ENCODE measurements at regions not wholly inside any gene's neighbourhood (a gene's known extent, or its start where the extent isn't known, plus 50 kb on each side); places are given as distances from the start of the nearest gene placed in this dataset.

DNA sequence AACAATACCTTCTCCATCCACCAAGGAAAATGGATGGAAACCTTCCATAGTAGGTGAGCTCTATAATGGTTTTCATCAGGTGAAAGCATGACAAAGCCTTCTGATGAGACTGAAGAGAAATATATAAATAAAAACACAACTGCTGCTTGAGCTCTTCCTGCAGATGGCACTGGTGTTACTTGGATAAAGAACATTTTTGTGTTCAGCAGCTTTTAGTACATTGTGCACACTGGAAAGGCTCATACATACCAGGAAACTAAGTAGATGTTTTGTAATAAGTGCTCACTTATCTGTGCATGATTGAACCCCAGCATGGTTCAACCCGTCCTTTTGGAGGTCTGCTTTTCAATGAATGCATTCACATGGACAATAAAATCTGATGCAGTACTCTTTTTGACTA is 357.3 kb upstream of the MIS18BP1 start:
- TF ChIP-seq OSR1 (CRISPR knock-in tag; IDR thresholded peaks at IDR 0.05) (no peak), SNAI2 (CRISPR knock-in tag; IDR thresholded peaks at IDR 0.05) (no peak), ZFP30 (CRISPR knock-in tag; IDR thresholded peaks at IDR 0.05) (no peak), ZFP3 (CRISPR knock-in tag; IDR thresholded peaks at IDR 0.05) (no peak), PPARA (CRISPR knock-in tag; IDR thresholded peaks at IDR 0.05; ENCODE audit: borderline replicate concordance) (no peak), RARB (CRISPR knock-in tag; IDR thresholded peaks at IDR 0.05) (no peak)
- TF ChIP-seq, protein P1, sequence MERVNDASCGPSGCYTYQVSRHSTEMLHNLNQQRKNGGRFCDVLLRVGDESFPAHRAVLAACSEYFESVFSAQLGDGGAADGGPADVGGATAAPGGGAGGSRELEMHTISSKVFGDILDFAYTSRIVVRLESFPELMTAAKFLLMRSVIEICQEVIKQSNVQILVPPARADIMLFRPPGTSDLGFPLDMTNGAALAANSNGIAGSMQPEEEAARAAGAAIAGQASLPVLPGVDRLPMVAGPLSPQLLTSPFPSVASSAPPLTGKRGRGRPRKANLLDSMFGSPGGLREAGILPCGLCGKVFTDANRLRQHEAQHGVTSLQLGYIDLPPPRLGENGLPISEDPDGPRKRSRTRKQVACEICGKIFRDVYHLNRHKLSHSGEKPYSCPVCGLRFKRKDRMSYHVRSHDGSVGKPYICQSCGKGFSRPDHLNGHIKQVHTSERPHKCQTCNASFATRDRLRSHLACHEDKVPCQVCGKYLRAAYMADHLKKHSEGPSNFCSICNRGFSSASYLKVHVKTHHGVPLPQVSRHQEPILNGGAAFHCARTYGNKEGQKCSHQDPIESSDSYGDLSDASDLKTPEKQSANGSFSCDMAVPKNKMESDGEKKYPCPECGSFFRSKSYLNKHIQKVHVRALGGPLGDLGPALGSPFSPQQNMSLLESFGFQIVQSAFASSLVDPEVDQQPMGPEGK (CRISPR knock-in tag; IDR thresholded peaks at IDR 0.05; ENCODE audit: borderline replicate concordance), result no peak
- TF ChIP-seq, protein P2, sequence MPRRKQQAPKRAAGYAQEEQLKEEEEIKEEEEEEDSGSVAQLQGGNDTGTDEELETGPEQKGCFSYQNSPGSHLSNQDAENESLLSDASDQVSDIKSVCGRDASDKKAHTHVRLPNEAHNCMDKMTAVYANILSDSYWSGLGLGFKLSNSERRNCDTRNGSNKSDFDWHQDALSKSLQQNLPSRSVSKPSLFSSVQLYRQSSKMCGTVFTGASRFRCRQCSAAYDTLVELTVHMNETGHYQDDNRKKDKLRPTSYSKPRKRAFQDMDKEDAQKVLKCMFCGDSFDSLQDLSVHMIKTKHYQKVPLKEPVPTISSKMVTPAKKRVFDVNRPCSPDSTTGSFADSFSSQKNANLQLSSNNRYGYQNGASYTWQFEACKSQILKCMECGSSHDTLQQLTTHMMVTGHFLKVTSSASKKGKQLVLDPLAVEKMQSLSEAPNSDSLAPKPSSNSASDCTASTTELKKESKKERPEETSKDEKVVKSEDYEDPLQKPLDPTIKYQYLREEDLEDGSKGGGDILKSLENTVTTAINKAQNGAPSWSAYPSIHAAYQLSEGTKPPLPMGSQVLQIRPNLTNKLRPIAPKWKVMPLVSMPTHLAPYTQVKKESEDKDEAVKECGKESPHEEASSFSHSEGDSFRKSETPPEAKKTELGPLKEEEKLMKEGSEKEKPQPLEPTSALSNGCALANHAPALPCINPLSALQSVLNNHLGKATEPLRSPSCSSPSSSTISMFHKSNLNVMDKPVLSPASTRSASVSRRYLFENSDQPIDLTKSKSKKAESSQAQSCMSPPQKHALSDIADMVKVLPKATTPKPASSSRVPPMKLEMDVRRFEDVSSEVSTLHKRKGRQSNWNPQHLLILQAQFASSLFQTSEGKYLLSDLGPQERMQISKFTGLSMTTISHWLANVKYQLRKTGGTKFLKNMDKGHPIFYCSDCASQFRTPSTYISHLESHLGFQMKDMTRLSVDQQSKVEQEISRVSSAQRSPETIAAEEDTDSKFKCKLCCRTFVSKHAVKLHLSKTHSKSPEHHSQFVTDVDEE (CRISPR knock-in tag; IDR thresholded peaks at IDR 0.05), result no peak
